ENCODE measurements at regions not wholly inside any gene's neighbourhood (a gene's known extent, or its start where the extent isn't known, plus 50 kb on each side); places are given as distances from the start of the nearest gene placed in this dataset.

- TF ChIP-seq CTCF (IDR thresholded peaks at IDR 0.05; ENCODE audit: partially characterized antibody, unreplicated experiment) = no peak
- no peaks in the 10 kb centered on the region for H3K27me3 Mint-ChIP-seq (ENCODE audit: unreplicated experiment)
- no peak overlapping the region for H3K4me3 Mint-ChIP-seq (ENCODE audit: unreplicated experiment)
- no peak overlapping the region for H3K27ac Mint-ChIP-seq (ENCODE audit: unreplicated experiment)
- DNase-seq = no peak
- H3K4me1 Mint-ChIP-seq (ENCODE audit: low read depth, unreplicated experiment) = no peaks in the 10 kb centered on the region
- no peaks in the 10 kb centered on the region for H3K36me3 Mint-ChIP-seq (ENCODE audit: unreplicated experiment)
- H3K9me3 Mint-ChIP-seq (ENCODE audit: unreplicated experiment) = no peaks in the 10 kb centered on the region
These were observed 702.8 kb downstream of the CETN3 start for GRCh38 chr5:89706731-89707130.

- H3K36me3 Mint-ChIP-seq (ENCODE audit: unreplicated experiment) = no peaks in the 10 kb centered on the region
- no peaks in the 10 kb centered on the region for H3K27me3 Mint-ChIP-seq (ENCODE audit: unreplicated experiment)
- no peaks in the 10 kb centered on the region for H3K4me1 Mint-ChIP-seq (ENCODE audit: low read depth, unreplicated experiment)
- no peak for TF ChIP-seq CTCF (IDR thresholded peaks at IDR 0.05; ENCODE audit: partially characterized antibody, unreplicated experiment)
- H3K27ac Mint-ChIP-seq (ENCODE audit: unreplicated experiment) = no peak overlapping the region
- no peak for DNase-seq
- H3K4me3 Mint-ChIP-seq (ENCODE audit: unreplicated experiment) = no peak overlapping the region
- H3K9me3 Mint-ChIP-seq (ENCODE audit: unreplicated experiment) = no peaks in the 10 kb centered on the region
These were observed 705.7 kb downstream of the CETN3 start for GRCh38 chr5:89703817-89704216.

- H3K36me3 Mint-ChIP-seq (ENCODE audit: unreplicated experiment) = no peaks in the 10 kb centered on the region
- no peaks in the 10 kb centered on the region for H3K4me1 Mint-ChIP-seq (ENCODE audit: low read depth, unreplicated experiment)
These were observed 711.5 kb downstream of the CETN3 start for GRCh38 chr5:89698028-89698427.

GRCh38 chr5:89697581-89697980 lies 712.0 kb downstream of the CETN3 start:
- no peaks in the 10 kb centered on the region for H3K9me3 Mint-ChIP-seq (ENCODE audit: unreplicated experiment)
- H3K27ac Mint-ChIP-seq (ENCODE audit: unreplicated experiment) = no peak overlapping the region
- no peaks in the 10 kb centered on the region for H3K27me3 Mint-ChIP-seq (ENCODE audit: unreplicated experiment)
- no peaks in the 10 kb centered on the region for H3K36me3 Mint-ChIP-seq (ENCODE audit: unreplicated experiment)
- no peak overlapping the region for H3K4me3 Mint-ChIP-seq (ENCODE audit: unreplicated experiment)
- TF ChIP-seq CTCF (IDR thresholded peaks at IDR 0.05; ENCODE audit: partially characterized antibody, unreplicated experiment) = no peak
- DNase-seq = no peak
- no peaks in the 10 kb centered on the region for H3K4me1 Mint-ChIP-seq (ENCODE audit: low read depth, unreplicated experiment)

More at GRCh38 chr5:89698028-89698427, 711.5 kb downstream of the CETN3 start:
- DNase-seq = no peak
- TF ChIP-seq CTCF (IDR thresholded peaks at IDR 0.05; ENCODE audit: partially characterized antibody, unreplicated experiment) = no peak
- Mint-ChIP-seq H3K27ac (ENCODE audit: unreplicated experiment) (no peak overlapping the region), H3K4me3 (ENCODE audit: unreplicated experiment) (no peak overlapping the region), H3K9me3 (ENCODE audit: unreplicated experiment) (no peaks in the 10 kb centered on the region), H3K27me3 (ENCODE audit: unreplicated experiment) (no peaks in the 10 kb centered on the region)

GRCh38 chr5:89695371-89695770 lies 714.2 kb downstream of the CETN3 start:
- Mint-ChIP-seq H3K9me3 (ENCODE audit: unreplicated experiment) (no peaks in the 10 kb centered on the region), H3K4me3 (ENCODE audit: unreplicated experiment) (no peak overlapping the region), H3K27me3 (ENCODE audit: unreplicated experiment) (no peaks in the 10 kb centered on the region), H3K4me1 (ENCODE audit: low read depth, unreplicated experiment) (no peaks in the 10 kb centered on the region), H3K27ac (ENCODE audit: unreplicated experiment) (no peak overlapping the region), H3K36me3 (ENCODE audit: unreplicated experiment) (no peaks in the 10 kb centered on the region)
- TF ChIP-seq CTCF (IDR thresholded peaks at IDR 0.05; ENCODE audit: partially characterized antibody, unreplicated experiment) = no peak
- no peak for DNase-seq
